Umbilical cord (tissue), 1 donor: ENCODE measurements at regions not wholly inside any gene's neighbourhood (a gene's known extent, or its start where the extent isn't known, plus 50 kb on each side); places are given as distances from the start of the nearest gene placed in this dataset.

Experiments
- DNase-seq: peaks from one replicate; pipeline ENCODE4 v3.0.0-alpha.2; 2015; ENCODE audit warnings: low spot score

DNA sequence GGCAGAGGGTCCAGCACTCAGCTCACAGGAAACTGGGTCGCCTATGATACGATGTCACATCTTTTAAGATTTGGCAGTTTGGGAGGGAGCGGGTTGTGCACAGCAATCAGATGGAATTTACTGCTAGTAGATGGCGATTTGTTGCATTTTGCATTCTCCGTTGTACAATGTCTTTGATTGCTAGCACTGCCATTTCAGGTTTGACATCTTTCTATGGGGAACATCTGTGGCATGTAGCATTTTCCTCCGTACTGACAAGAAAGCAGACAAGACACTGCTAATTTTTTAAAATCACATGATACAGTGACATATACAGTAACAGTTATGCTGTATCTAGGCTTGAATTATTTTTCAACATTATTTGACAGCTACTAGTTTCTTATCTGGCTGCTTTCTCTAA is 119.7 kb upstream of the PCSK2 start:
- DNase-seq, result no peak

DNA sequence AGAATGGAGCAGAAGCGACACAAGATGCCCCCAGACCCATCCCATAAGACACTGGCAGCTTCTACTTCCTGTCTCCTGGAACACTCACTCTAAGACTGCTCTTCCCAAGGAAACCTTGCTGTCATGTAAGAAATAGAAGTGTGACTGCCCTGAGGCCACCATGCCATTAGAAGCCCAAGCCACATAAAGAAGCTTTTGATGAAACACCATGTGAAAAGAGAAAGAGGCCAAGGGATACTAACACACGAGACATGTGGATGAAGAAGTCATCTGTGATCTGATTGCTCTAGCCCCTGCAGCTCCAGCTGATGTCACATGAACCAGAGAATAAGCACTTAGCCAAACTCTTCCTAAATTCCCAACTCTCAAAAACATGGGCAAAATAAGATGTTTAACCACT is 117.9 kb upstream of the PCSK2 start:
- DNase-seq, result no peak

DNA sequence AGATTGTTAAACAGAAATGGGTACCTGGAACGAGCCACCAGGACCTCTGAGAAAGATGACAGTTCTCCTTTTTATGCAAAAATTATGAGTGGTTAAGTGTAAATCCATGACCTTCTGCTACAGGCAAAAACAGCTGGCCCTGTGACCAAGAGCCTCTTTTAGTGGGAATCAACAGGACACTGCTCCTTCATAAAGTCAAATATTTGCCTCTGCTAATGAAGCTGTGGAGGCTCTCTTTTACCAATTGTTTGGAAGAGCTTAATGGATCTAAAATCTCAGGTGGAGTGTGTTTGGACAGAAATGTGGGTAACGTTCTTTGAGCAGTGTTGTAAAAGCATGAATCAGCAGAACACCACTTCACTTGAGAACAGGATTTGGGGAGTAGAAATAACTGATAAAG is 117.5 kb upstream of the PCSK2 start:
- DNase-seq, result no peak

DNA sequence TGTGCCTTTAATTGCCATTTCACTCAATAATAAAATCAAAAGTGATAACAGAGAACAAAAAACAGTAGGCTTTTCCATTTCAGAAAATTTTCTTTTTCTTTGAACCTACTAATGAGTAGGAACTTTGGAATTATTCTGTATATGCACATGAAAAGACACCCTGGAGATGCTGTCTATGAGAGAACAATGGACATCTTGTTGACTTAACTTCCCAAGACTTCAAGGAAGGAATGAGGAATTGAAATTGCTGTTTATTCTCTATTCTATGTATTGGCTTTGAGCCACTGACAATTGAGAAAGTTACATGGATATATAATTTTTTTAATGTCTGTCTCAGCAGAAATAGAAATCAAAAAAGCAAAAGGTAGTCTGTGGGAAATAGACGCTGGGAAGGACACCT is 98.6 kb upstream of the PCSK2 start:
- DNase-seq, result no peak

DNA sequence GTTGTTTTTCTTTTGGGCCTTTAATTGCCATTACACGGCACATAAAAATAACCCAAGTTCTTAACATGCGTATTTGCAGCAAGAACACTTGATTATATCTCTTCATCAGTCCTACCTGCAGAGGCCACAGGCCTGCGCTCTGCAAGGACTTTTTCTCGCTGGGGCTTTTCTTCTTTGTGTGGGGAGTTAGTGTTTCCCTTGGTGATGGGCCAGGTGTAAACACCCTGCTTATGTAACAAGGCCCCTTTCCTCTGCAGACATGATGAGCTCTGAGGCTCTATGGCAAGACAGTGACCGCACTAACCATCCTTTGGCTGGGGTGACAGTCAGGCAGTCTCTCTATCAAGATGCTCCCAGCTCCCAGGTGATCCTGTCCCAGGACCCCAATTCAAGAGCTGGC is 97.8 kb upstream of the PCSK2 start:
- no peak for DNase-seq

DNA sequence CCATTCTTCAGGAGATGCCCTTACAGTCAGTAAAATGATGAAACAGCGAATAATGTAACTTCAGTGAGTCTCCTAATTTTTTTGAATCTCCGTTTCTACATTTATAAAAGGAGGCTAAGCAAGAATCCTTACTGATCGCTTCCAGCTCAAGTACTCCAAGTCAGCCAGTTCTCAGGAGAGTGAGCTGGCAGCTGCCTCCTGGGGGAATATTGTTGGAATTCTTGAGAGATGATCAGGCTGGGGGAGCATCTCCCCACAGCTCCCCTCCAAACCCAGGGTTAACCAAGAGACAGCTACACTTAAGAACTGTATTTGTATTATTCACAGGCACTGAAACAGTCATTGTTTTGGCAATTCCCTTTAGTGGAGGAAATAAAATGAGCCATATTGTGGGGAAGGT is 89.1 kb upstream of the PCSK2 start:
- no peak for DNase-seq

DNA sequence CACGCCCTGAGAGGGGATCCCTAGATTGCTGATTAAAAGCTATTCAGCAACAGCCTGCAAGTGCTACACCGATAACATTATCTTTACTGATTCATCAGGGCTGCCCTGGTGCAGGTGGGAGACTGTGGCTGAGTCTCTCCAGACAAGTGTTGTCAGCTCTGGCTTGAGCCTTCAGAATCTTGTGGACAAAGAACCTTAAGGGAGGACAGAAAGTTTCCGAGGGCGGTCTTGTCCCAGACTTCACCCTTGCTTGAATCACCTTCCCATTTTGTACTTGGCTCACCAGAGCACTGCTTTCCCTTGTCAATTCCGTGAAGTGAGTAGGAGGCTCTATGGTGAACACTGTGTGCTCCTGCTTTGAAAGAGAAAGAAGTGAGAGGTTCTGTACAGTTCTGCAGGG is 88.6 kb upstream of the PCSK2 start:
- no peak for DNase-seq

DNA sequence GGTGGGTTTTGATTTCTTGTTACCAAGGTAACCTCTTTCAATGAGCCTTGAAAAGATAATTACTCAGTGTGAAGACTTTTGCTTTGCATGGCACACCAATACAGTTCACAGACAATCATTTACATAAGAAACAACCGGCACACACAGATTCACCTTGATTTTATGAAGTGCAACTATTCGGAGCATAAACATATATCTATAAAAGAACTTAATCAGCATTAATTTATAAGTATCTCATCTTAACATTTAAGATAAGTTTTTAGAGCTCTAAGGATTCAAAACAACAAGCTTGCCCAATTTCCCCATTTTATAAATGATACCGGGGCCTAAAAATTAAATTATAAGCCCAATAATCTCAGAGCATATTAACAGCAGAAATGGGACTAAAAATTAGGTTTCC is 85.9 kb upstream of the PCSK2 start:
- DNase-seq, result no peak

DNA sequence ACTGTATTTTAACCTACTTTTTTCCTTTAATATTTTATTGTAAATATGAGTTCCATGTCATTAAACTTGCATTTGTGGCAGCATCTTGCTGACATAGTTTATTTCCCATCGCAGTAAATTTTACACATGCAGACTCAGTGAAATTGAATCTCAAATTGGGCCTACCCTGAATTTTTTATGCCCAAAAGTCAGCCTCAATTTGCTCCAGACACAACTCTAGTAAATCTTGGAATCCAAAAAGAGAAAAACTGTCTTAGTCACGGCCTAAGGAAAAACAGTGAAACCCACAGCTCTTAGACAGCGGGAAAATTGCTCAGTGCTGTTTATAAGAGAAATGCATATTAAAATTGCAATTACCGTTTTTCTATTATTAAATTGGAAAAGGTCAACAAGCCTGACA is 85.3 kb upstream of the PCSK2 start:
- no peak for DNase-seq

DNA sequence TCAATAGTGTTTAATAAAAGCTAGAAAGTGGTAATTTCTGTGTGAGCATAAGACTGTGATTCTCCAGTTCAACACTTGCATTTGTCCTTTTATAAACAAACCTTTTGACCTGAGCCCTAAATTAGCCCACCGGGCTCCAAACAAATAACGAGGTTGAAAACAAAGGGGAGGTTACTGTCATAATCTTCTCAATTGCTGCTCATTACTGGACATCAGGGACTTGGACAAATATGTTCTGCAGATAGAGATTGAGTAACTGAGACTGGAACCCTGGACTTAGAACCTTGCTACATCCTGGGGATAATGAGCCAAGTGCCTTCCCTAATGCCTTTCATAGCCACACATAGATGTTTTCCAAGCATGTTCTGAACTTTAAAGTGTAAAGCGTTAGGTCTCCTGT is 84.2 kb upstream of the PCSK2 start:
- no peak for DNase-seq

DNA sequence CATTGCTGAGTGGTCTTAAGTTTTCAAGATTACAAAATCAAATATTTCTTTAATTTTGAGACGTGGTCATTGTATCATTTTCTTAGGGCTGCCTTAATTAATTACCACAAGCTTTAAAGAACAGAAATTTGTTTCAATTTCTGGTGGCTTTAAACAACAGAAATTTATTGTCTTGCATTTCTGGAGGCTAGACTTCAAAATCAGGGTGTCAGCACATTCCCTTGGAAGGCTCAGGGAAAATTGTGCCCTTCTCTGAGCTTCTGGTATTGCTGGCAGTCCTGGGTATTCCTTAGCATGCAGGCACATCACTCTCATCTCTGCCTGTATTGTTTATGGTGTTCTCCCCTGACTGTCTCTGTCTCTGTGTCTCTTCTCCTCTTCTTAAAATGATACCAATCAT is 76.0 kb upstream of the PCSK2 start:
- no peak for DNase-seq

DNA sequence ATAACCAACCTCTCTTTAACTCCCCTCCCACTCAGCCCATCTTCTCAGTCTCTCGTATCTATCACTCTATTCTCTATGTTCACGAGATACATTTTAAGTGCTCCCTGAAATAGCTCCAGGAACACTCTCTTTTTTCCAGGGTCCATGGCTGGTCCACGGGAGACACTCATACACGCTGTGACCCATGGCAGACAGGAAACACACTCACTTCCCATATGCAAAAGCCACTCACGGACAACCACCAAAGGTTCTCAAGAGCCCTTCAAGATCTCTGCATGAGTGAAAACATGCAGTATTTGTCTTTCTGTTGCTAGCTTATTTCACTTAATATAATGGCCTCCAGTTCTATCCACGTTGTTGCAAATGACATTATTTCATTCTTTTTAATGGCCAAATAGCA is 71.4 kb upstream of the PCSK2 start:
- DNase-seq, result no peak

DNA sequence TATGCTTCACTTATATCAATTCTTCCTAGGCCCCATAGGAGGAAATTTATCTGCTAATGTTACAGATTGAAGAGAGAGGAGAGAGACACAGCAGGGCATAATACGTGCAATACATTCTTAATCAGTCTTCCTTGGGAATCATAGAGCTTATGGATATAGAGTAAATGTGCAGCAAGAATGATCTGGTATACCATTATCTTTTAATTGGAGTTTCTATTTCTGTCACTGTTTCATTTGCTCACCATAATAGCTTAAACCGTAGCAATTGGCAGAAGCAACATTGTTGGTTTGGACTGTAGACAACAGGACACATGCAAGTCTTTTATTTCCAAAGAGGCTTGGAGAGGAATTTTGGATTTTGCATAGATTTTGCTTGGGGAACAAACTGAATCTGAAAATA is 68.1 kb upstream of the PCSK2 start:
- DNase-seq, result no peak

DNA sequence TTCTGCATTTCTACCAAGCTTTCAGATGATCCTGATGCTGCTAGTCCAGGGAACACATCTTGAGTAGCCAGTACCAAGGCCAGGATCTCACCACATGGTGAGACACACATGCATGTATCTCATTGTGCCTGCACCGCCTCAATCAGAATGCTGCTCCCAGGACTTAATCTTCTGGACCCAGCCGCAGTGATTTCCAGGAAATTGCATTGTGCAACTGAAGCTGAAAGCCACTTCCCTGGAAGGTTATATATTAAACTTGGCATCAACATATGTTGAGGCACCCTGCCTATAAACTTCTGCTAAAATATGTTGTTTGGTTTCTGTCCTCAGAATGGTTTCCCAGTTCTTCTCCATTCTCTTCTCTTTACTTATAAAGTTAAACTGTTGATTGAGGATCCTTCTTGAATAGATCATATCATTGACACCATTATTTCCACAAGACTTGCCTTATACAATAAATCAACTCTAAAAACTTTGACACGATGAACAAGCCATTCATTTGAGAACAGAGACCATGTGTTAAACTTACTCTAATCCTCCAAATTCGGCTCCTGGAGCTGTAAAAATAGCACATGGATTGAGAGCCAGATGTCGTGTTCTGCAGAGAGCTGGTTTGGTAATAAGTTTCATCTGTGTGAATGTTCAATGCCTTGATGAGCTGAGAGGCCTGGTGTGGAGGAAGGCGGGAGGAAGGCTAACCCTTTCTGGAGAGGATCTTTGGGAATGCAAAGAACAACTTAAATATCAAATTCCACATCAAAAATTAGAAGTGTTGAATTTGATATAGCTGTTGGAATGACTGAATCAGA is 65.0 kb upstream of the PCSK2 start:
- no peak for DNase-seq

DNA sequence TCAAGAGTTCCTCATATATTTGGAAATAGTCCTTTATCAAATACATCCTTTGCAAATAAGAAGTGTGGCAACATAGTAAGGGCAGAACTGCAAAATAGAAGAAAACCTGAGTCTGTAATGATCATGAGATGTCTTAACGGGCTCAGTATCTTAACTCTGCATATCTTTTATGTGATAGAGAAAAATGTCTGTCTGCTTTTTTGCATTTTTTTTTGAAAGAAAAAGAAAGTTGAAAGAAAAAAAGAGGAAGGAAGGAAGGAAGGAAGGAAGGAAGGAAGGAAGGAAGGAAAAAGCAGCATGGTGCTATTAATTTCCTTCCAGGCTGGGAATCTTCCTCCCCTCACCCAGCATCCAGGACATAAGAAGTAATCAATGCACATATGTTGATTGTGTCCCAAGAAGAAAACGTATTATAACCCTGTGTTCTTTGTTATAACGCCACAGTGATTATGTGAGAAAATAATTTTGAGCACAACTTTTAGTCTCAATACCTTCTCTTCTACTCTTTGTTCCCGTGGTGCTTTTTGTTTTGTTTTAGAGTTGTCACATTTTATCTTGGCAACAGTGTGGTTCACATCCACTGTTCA is 58.7 kb upstream of the PCSK2 start:
- no peak for DNase-seq

DNA sequence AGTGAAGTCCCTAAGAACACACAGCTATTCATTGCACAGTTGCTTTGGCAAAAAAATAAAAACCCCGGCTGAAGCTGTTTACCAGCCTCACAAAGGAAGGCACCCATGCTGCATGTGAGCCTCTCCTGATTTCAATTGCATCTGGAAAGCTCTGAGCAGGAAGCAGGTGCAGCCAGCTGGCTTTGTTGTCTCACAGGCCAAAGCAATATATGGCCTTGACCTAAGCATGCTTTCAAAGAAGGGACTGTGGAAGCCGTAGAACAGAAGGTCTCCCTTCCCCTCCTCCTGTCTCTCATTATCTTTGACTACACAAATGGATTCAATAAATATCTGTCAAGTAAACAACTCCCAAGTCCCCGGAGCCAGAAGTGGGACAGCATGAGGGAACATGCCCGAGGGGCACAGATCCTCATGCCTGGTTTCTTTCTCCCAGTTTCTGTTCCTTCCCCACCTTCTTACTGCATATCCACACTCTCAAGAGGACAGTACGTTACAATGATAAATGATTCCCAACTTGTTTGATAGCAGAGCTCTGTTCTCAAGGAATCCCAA is 57.2 kb upstream of the PCSK2 start:
- no peak for DNase-seq

DNA sequence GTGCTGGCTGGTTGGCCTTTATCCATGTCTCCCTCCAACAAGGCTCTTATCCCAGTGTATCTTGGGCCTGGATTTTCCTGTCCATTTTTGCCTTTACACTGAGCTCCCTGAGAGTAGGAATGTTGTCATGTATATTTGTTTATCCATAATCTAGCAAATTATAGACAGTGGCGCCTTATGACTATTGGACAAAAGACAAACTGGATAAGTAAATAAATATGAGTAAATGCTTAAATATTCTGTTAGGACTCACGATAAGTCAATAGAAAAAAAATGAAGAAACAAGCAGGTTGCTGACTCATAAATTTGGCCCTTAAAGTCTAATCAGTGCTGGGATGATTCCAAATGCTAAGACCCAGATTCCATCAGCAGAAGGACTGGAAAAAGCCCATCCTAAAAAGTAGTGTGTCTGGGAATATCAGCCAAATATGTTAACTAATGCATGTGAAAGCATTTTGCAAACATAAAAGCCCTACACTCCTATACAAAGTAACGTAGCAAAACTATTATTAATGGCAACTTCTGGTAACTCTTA is 55.0 kb upstream of the PCSK2 start:
- no peak for DNase-seq

DNA sequence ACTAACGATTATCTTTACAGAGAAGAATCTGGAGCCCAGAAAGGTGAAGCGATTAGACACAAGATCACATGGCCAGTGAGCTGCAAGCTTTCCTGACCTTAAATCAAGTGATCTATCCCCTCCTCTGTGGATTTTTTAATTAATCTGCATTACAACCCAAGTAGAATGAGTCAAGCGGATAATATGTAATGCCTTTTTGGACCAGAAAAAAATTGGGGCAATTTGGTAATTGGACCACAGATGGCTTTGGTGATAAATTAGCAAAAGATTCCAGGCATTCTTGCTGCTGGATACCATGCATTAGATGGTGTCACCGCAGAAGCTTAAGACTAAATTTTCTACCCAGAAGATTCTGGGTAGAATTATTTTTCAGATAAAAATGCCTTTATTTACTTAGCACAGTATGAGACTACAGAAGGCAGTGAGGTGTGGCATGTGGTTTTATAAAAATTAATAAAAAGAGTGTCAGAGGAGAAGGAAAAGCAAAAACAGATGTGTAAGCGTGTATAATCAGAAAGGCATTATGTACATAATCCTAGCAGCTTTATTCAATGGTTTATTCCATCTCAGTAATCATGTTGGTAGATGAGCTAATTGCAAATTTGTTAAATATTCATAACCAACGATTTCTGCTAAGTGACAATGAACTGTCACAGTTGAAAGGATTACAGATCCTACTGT is 53.9 kb upstream of the PCSK2 start:
- DNase-seq, result no peak
